ENCODE measurements at regions not wholly inside any gene's neighbourhood (a gene's known extent, or its start where the extent isn't known, plus 50 kb on each side); places are given as distances from the start of the nearest gene placed in this dataset.

- H3K4me2 ChIP-seq (ENCODE audit: insufficient read depth, low read length) = no peak overlapping the region
- no peak for DNase-seq (ENCODE audit: insufficient read length, low spot score, missing footprints)
- TF ChIP-seq, protein P1, sequence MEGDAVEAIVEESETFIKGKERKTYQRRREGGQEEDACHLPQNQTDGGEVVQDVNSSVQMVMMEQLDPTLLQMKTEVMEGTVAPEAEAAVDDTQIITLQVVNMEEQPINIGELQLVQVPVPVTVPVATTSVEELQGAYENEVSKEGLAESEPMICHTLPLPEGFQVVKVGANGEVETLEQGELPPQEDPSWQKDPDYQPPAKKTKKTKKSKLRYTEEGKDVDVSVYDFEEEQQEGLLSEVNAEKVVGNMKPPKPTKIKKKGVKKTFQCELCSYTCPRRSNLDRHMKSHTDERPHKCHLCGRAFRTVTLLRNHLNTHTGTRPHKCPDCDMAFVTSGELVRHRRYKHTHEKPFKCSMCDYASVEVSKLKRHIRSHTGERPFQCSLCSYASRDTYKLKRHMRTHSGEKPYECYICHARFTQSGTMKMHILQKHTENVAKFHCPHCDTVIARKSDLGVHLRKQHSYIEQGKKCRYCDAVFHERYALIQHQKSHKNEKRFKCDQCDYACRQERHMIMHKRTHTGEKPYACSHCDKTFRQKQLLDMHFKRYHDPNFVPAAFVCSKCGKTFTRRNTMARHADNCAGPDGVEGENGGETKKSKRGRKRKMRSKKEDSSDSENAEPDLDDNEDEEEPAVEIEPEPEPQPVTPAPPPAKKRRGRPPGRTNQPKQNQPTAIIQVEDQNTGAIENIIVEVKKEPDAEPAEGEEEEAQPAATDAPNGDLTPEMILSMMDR (IDR thresholded peaks at IDR 0.05; ENCODE audit: extremely low read depth, low read depth, low read length) = no peak
- H3K36me3 ChIP-seq (ENCODE audit: insufficient read depth, low read length) = no peaks in the 10 kb centered on the region
- no peaks in the 10 kb centered on the region for H4K20me1 ChIP-seq (ENCODE audit: insufficient read depth, low read length)
- no peak overlapping the region for H3K27ac ChIP-seq (ENCODE audit: low read depth, low read length)
- no peaks in the 10 kb centered on the region for H3K4me1 ChIP-seq (ENCODE audit: insufficient read depth, low read length)
- H3K9me3 ChIP-seq (ENCODE audit: low read depth, low read length) = no peaks in the 10 kb centered on the region
- H3K27me3 ChIP-seq (ENCODE audit: insufficient read depth, low read length) = no peaks in the 10 kb centered on the region
- no peak overlapping the region for H3K4me3 ChIP-seq (ENCODE audit: insufficient read depth, low read length)
- no peaks in the 10 kb centered on the region for H3K79me2 ChIP-seq (ENCODE audit: insufficient read depth, low read length)
- no peak overlapping the region for H2AFZ ChIP-seq (ENCODE audit: low read length)
These were observed 722.2 kb upstream of the PTPRD start for GRCh38 chr9:11335011-11335410.

DNA sequence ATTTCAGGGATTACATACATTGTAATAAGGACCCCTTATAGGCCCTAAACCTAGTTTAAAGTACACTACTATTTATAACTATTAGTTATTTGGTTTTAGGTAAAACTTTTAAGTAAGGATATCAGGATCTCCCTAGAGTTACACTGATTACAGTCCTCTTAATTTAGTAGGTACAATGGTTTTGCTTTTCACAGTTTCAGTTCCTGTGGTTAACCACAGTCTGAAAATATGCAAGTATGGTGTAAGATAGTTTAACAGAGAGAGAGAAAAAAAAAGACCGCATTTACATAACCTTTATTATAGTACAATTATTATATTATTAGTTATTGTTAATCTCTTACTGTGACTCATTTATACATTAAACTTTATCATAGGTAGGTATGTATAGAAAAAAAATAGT is 725.3 kb upstream of the PTPRD start:
- Histone ChIP-seq H3K4me3 (ENCODE audit: insufficient read depth, low read length) (no peak overlapping the region), H3K4me2 (ENCODE audit: insufficient read depth, low read length) (no peak overlapping the region), H2AFZ (ENCODE audit: low read length) (no peak overlapping the region), H3K36me3 (ENCODE audit: insufficient read depth, low read length) (no peaks in the 10 kb centered on the region), H3K27ac (ENCODE audit: low read depth, low read length) (no peak overlapping the region), H3K9me3 (ENCODE audit: low read depth, low read length) (peaks cover 2% of the 10 kb centered on the region), H3K4me1 (ENCODE audit: insufficient read depth, low read length) (no peaks in the 10 kb centered on the region), H4K20me1 (ENCODE audit: insufficient read depth, low read length) (no peaks in the 10 kb centered on the region), H3K27me3 (ENCODE audit: insufficient read depth, low read length) (no peaks in the 10 kb centered on the region), H3K79me2 (ENCODE audit: insufficient read depth, low read length) (no peaks in the 10 kb centered on the region)
- TF ChIP-seq, protein P1 (IDR thresholded peaks at IDR 0.05; ENCODE audit: extremely low read depth, low read depth, low read length) = no peak
- DNase-seq (ENCODE audit: insufficient read length, low spot score, missing footprints) = no peak

- DNase-seq (ENCODE audit: insufficient read length, low spot score, missing footprints) = no peak
- H3K4me1 ChIP-seq (ENCODE audit: insufficient read depth, low read length) = no peaks in the 10 kb centered on the region
These were observed 727.9 kb upstream of the PTPRD start for GRCh38 chr9:11340654-11341053.

GRCh38 chr9:11347437-11347836 is 734.6 kb upstream of the PTPRD start:
- H2AFZ ChIP-seq (ENCODE audit: low read length) = no peak overlapping the region
- no peak overlapping the region for H3K4me3 ChIP-seq (ENCODE audit: insufficient read depth, low read length)
- no peak for DNase-seq (ENCODE audit: insufficient read length, low spot score, missing footprints)
- H3K27ac ChIP-seq (ENCODE audit: low read depth, low read length) = no peak overlapping the region
- H4K20me1 ChIP-seq (ENCODE audit: insufficient read depth, low read length) = no peaks in the 10 kb centered on the region
- H3K4me1 ChIP-seq (ENCODE audit: insufficient read depth, low read length) = no peaks in the 10 kb centered on the region
- H3K27me3 ChIP-seq (ENCODE audit: insufficient read depth, low read length) = no peaks in the 10 kb centered on the region
- H3K36me3 ChIP-seq (ENCODE audit: insufficient read depth, low read length) = no peaks in the 10 kb centered on the region
- no peaks in the 10 kb centered on the region for H3K79me2 ChIP-seq (ENCODE audit: insufficient read depth, low read length)
- no peak overlapping the region for H3K4me2 ChIP-seq (ENCODE audit: insufficient read depth, low read length)
- TF ChIP-seq, protein P1 (IDR thresholded peaks at IDR 0.05; ENCODE audit: extremely low read depth, low read depth, low read length) = no peak
- H3K9me3 ChIP-seq (ENCODE audit: low read depth, low read length) = no peaks in the 10 kb centered on the region

More at GRCh38 chr9:11340654-11341053, 727.9 kb upstream of the PTPRD start:
- Histone ChIP-seq H3K27me3 (ENCODE audit: insufficient read depth, low read length) (no peaks in the 10 kb centered on the region), H2AFZ (ENCODE audit: low read length) (no peak overlapping the region), H3K27ac (ENCODE audit: low read depth, low read length) (no peak overlapping the region), H3K36me3 (ENCODE audit: insufficient read depth, low read length) (no peaks in the 10 kb centered on the region), H3K4me3 (ENCODE audit: insufficient read depth, low read length) (no peak overlapping the region), H3K4me2 (ENCODE audit: insufficient read depth, low read length) (no peak overlapping the region), H4K20me1 (ENCODE audit: insufficient read depth, low read length) (no peaks in the 10 kb centered on the region), H3K9me3 (ENCODE audit: low read depth, low read length) (peaks cover 2% of the 10 kb centered on the region), H3K79me2 (ENCODE audit: insufficient read depth, low read length) (no peaks in the 10 kb centered on the region)
- TF ChIP-seq, protein P1 (IDR thresholded peaks at IDR 0.05; ENCODE audit: extremely low read depth, low read depth, low read length) = no peak

Data from osteoblast (primary cell).